ENCODE measurements at regions not wholly inside any gene's neighbourhood (a gene's known extent, or its start where the extent isn't known, plus 50 kb on each side); places are given as distances from the start of the nearest gene placed in this dataset.

DNA sequence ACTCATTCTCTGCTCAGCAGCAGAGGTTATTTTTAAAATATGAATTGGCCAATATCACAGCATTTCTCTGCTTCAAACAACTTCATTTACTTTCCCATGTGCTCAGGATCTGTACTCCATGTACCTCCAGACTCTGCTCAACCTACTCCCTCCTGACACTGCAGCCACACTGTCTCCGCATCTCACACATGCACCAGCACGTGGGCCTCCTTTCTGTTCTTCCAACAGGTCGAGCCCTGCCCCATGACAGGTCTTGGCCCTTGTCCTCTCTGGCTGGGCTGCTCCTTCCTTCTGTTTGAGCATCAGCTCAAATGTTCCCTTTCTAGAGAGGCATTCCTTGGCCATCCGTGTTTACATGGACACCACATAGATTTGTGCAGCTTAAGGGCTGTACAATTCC lies 195.7 kb downstream of the EBLN2 start:
- ATAC-seq (no peak), DNase-seq (ENCODE audit: low read depth, low spot score) (no peak)
- Histone ChIP-seq H3K27ac (ENCODE audit: low read length) (no peak overlapping the region), H3K4me3 (ENCODE audit: low read depth in 2 of 2, low read length in 2 of 2) (no peak overlapping the region), H3K27me3 (ENCODE audit: control insufficient read depth, insufficient read depth, low read length) (no peaks in the 10 kb centered on the region), H3K4me1 (ENCODE audit: control insufficient read depth, insufficient read depth, low read length) (no peaks in the 10 kb centered on the region), H3K36me3 (ENCODE audit: control insufficient read depth, insufficient read depth, low read length) (no peaks in the 10 kb centered on the region), H3K9me3 (ENCODE audit: control insufficient read depth, insufficient read depth, low read depth, low read length) (no peaks in the 10 kb centered on the region)
- TF ChIP-seq TCF7L2 (IDR thresholded peaks at IDR 0.05; ENCODE audit: low read depth, low read length) (no peak), POLR2AphosphoS5 (IDR thresholded peaks at IDR 0.05; ENCODE audit: low read depth, low read length) (no peak), SIN3A (IDR thresholded peaks at IDR 0.05; ENCODE audit: borderline replicate concordance, insufficient read depth, low read depth, low read length) (no peak)
- TF ChIP-seq, protein P1, sequence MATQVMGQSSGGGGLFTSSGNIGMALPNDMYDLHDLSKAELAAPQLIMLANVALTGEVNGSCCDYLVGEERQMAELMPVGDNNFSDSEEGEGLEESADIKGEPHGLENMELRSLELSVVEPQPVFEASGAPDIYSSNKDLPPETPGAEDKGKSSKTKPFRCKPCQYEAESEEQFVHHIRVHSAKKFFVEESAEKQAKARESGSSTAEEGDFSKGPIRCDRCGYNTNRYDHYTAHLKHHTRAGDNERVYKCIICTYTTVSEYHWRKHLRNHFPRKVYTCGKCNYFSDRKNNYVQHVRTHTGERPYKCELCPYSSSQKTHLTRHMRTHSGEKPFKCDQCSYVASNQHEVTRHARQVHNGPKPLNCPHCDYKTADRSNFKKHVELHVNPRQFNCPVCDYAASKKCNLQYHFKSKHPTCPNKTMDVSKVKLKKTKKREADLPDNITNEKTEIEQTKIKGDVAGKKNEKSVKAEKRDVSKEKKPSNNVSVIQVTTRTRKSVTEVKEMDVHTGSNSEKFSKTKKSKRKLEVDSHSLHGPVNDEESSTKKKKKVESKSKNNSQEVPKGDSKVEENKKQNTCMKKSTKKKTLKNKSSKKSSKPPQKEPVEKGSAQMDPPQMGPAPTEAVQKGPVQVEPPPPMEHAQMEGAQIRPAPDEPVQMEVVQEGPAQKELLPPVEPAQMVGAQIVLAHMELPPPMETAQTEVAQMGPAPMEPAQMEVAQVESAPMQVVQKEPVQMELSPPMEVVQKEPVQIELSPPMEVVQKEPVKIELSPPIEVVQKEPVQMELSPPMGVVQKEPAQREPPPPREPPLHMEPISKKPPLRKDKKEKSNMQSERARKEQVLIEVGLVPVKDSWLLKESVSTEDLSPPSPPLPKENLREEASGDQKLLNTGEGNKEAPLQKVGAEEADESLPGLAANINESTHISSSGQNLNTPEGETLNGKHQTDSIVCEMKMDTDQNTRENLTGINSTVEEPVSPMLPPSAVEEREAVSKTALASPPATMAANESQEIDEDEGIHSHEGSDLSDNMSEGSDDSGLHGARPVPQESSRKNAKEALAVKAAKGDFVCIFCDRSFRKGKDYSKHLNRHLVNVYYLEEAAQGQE (IDR thresholded peaks at IDR 0.05; ENCODE audit: insufficient read depth in 1 of 2, low read depth in 2 of 2, low read length in 1 of 2), result no peak
- TF ChIP-seq, protein P2, sequence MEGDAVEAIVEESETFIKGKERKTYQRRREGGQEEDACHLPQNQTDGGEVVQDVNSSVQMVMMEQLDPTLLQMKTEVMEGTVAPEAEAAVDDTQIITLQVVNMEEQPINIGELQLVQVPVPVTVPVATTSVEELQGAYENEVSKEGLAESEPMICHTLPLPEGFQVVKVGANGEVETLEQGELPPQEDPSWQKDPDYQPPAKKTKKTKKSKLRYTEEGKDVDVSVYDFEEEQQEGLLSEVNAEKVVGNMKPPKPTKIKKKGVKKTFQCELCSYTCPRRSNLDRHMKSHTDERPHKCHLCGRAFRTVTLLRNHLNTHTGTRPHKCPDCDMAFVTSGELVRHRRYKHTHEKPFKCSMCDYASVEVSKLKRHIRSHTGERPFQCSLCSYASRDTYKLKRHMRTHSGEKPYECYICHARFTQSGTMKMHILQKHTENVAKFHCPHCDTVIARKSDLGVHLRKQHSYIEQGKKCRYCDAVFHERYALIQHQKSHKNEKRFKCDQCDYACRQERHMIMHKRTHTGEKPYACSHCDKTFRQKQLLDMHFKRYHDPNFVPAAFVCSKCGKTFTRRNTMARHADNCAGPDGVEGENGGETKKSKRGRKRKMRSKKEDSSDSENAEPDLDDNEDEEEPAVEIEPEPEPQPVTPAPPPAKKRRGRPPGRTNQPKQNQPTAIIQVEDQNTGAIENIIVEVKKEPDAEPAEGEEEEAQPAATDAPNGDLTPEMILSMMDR (IDR thresholded peaks at IDR 0.05), result no peak
- intact Hi-C loops (cut with micrococcal nuclease; ENCODE audit: unreplicated experiment), result no loop called here
- ChIA-PET CTCF (no interaction called here), POLR2A (no interaction called here)
- in situ Hi-C loops (cut with HindIII; ENCODE audit: low pct_unique_long_range_greater_than_20kb, low sequenced_read_pairs), result no loop called here
- BruUV-seq (replicated peaks), result no TSS peak

DNA sequence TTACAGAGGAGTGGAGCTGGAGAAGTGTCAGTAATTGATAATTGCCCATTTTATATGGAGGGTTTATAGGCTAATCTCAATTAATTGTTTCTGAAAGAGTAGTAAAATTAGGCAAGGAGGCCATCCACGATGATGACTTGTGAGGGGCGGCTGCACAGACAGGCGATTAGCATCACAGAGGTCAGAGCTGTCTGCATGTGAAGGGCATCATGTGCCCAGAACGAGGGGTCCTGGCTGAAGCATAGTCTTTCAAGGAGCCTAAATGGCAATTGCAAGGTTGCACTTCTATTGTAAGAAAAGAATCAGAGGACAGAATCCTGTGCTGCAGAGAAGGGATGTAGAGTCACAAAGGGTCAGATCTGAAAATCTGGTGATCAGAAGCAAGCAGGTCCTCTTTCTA lies 196.6 kb downstream of the EBLN2 start:
- DNase-seq (ENCODE audit: low read depth, low spot score), result no peak
- ChIA-PET CTCF (no interaction called here), POLR2A (no interaction called here)
- Histone ChIP-seq H3K27me3 (ENCODE audit: control insufficient read depth, insufficient read depth, low read length) (no peaks in the 10 kb centered on the region), H3K36me3 (ENCODE audit: control insufficient read depth, insufficient read depth, low read length) (no peaks in the 10 kb centered on the region), H3K9me3 (ENCODE audit: control insufficient read depth, insufficient read depth, low read depth, low read length) (no peaks in the 10 kb centered on the region), H3K4me3 (ENCODE audit: low read depth in 2 of 2, low read length in 2 of 2) (no peak overlapping the region), H3K27ac (ENCODE audit: low read length) (no peak overlapping the region), H3K4me1 (ENCODE audit: control insufficient read depth, insufficient read depth, low read length) (no peaks in the 10 kb centered on the region)
- in situ Hi-C loops (cut with HindIII; ENCODE audit: low pct_unique_long_range_greater_than_20kb, low sequenced_read_pairs), result no loop called here
- TF ChIP-seq, protein P2 (IDR thresholded peaks at IDR 0.05), result no peak
- TF ChIP-seq POLR2AphosphoS5 (IDR thresholded peaks at IDR 0.05; ENCODE audit: low read depth, low read length), result no peak
- TF ChIP-seq, protein P1 (IDR thresholded peaks at IDR 0.05; ENCODE audit: insufficient read depth in 1 of 2, low read depth in 2 of 2, low read length in 1 of 2), result no peak
- no peak for TF ChIP-seq SIN3A (IDR thresholded peaks at IDR 0.05; ENCODE audit: borderline replicate concordance, insufficient read depth, low read depth, low read length)
- no peak for TF ChIP-seq TCF7L2 (IDR thresholded peaks at IDR 0.05; ENCODE audit: low read depth, low read length)
- no peak for ATAC-seq
- intact Hi-C loops (cut with micrococcal nuclease; ENCODE audit: unreplicated experiment), result no loop called here
- BruUV-seq (replicated peaks), result no TSS peak

Measured in Panc1 (cell line).